Endothelial cell of umbilical vein (primary cell): ENCODE measurements at regions not wholly inside any gene's neighbourhood (a gene's known extent, or its start where the extent isn't known, plus 50 kb on each side); places are given as distances from the start of the nearest gene placed in this dataset.

Experiments used
- CTCF ChIP-seq, 2 donors: IDR thresholded peaks; 1 replicate in 1 of 2; 2 replicates in 1 of 2; pipeline ENCODE4 v1.5.1; 2011; ENCODE audit warnings: low read length in 2 of 2, mild to moderate bottlenecking in 2 of 2, moderate library complexity in 2 of 2, control low read depth in 1 of 2, inconsistent platforms in 1 of 2, low read depth in 1 of 2; ENCODE audit not compliant: insufficient read depth in 1 of 2; ENCODE audit errors: extremely low read depth in 1 of 2
- MAX ChIP-seq: IDR thresholded peaks from 2 replicates; pipeline ENCODE4 v1.6.1; 2011; ENCODE audit not compliant: insufficient read depth, insufficient read length
- POLR2AphosphoS5 ChIP-seq: IDR thresholded peaks from 2 replicates; pipeline ENCODE4 v1.6.1; 2012; ENCODE audit warnings: low read depth, mild to moderate bottlenecking, control low read depth, low read length, moderate library complexity; ENCODE audit not compliant: insufficient read depth

GRCh38 chr2:223141606-223142005, 89.6 kb downstream of the KCNE4 start:
- TF ChIP-seq POLR2AphosphoS5 (no peak), CTCF (IDR thresholded peaks at IDR 0.05; ENCODE audit: extremely low read depth in 1 of 2, insufficient read depth in 1 of 2, low read depth in 1 of 2, low read length in 2 of 2) (no peak), MAX (no peak)
